GM19468 (cell line): ENCODE measurements at regions not wholly inside any gene's neighbourhood (a gene's known extent, or its start where the extent isn't known, plus 50 kb on each side); places are given as distances from the start of the nearest gene placed in this dataset.

Experiments
- ATAC-seq: cut with Tn5 transposase; IDR thresholded peaks from one replicate; pipeline ENCODE4 v1.9.1; 2021; ENCODE audit warnings: mild to moderate bottlenecking, moderate library complexity, moderate number of reproducible peaks; ENCODE audit not compliant: unreplicated experiment; ENCODE audit errors: extremely low read depth

GRCh38 chr7:25389489-25390106, 161.3 kb upstream of the NPVF start:
- no peak for ATAC-seq

- no peak for ATAC-seq
Measured at GRCh38 chr7:25391295-25391861, 163.1 kb upstream of the NPVF start.

- ATAC-seq, result no peak
Measured at GRCh38 chr7:25391961-25392587, 163.8 kb upstream of the NPVF start.

- no peak for ATAC-seq
Measured at GRCh38 chr7:25392588-25393338, 164.5 kb upstream of the NPVF start.

- no peak for ATAC-seq
Measured at GRCh38 chr7:25395976-25396375, 167.7 kb upstream of the NPVF start.

- ATAC-seq, result no peak
Measured at GRCh38 chr7:25396668-25397067, 168.4 kb upstream of the NPVF start.

GRCh38 chr7:25398418-25398817, 170.1 kb upstream of the NPVF start:
- no peak for ATAC-seq

GRCh38 chr7:25399000-25399750, 170.9 kb upstream of the NPVF start:
- ATAC-seq, result no peak

- no peak for ATAC-seq
Measured at GRCh38 chr7:25402532-25402931, 174.2 kb upstream of the NPVF start.

GRCh38 chr7:25405736-25406135, 177.4 kb upstream of the NPVF start:
- no peak for ATAC-seq

- ATAC-seq, result no peak
Measured at GRCh38 chr7:25407053-25407452, 178.8 kb upstream of the NPVF start.

- ATAC-seq, result no peak
Measured at GRCh38 chr7:25408012-25408687, 179.9 kb upstream of the NPVF start.

- ATAC-seq, result no peak
Measured at GRCh38 chr7:25408876-25409275, 180.6 kb upstream of the NPVF start.

GRCh38 chr7:25409897-25410636, 181.8 kb upstream of the NPVF start:
- no peak for ATAC-seq

- no peak for ATAC-seq
Measured at GRCh38 chr7:25420771-25421170, 192.5 kb upstream of the NPVF start.

- ATAC-seq, result no peak
Measured at GRCh38 chr7:25424113-25424512, 195.8 kb upstream of the NPVF start.

GRCh38 chr7:25424855-25425254, 196.6 kb upstream of the NPVF start:
- ATAC-seq, result no peak

GRCh38 chr7:25427721-25428120, 199.4 kb upstream of the NPVF start:
- ATAC-seq, result no peak

- no peak for ATAC-seq
Measured at GRCh38 chr7:25429731-25430130, 201.4 kb upstream of the NPVF start.
